Activated CD4-positive, alpha-beta T cell treated with anti-CD3 and anti-CD28 coated beads for 36 hours (primary cell): ENCODE measurements at regions not wholly inside any gene's neighbourhood (a gene's known extent, or its start where the extent isn't known, plus 50 kb on each side); places are given as distances from the start of the nearest gene placed in this dataset.

Source experiments
- ATAC-seq: fragments of 200-7000 bp; cut with Tn5 transposase; one replicate; pipeline ENCODE4 v1.10.0; 2021; ENCODE audit warnings: mild to moderate bottlenecking, moderate library complexity
- CTCF ChIA-PET: fragments of 350-600 bp; sonication (Branson Sonifier 250); formaldehyde crosslinking; loops from one replicate; lab custom pipeline; 2021; ENCODE audit warnings: antibody characterized with exemption; lab: Charles Lee
- POLR2A ChIA-PET: fragments of 350-600 bp; sonication (Branson Sonifier 250); formaldehyde crosslinking; loops from one replicate; lab custom pipeline; 2021; ENCODE audit warnings: antibody characterized with exemption, inconsistent platforms; lab: Charles Lee
- DNase-seq: peaks from one replicate; pipeline ENCODE4 v3.0.0-alpha.2; 2020
- H3K27ac Mint-ChIP-seq: one replicate; pipeline ENCODE4 v1.8.0; 2021; ENCODE audit warnings: mixed read lengths
- H3K27me3 Mint-ChIP-seq: one replicate; pipeline ENCODE4 v1.8.0; 2021; ENCODE audit warnings: mixed read lengths
- H3K36me3 Mint-ChIP-seq: one replicate; pipeline ENCODE4 v1.8.0; 2021; ENCODE audit warnings: low read depth, mixed read lengths
- H3K4me1 Mint-ChIP-seq: one replicate; pipeline ENCODE4 v1.8.0; 2021; ENCODE audit warnings: mixed read lengths
- H3K4me3 Mint-ChIP-seq: one replicate; pipeline ENCODE4 v1.8.0; 2021; ENCODE audit warnings: mild to moderate bottlenecking, moderate library complexity, mixed read lengths
- H3K9me3 Mint-ChIP-seq: one replicate; pipeline ENCODE4 v1.8.0; 2021; ENCODE audit warnings: low read depth, mixed read lengths
- intact Hi-C, 2 experiments: fragments of 100-400 bp; cut with DNase I in 1 of 2; cut with micrococcal nuclease in 1 of 2; formaldehyde crosslinking; loops; one replicate each; pipeline versions ENCODE4 v1.14.2 to v1.15.1; 2022 to 2024; cut with DNase I, micrococcal nuclease

- Mint-ChIP-seq H3K4me3 (no peak overlapping the region), H3K27me3 (no peaks in the 10 kb centered on the region), H3K27ac (no peak overlapping the region), H3K4me1 (no peaks in the 10 kb centered on the region), H3K9me3 (peaks cover 2% of the 10 kb centered on the region), H3K36me3 (no peaks in the 10 kb centered on the region)
- DNase-seq (no peak), ATAC-seq (no peak)
- ChIA-PET POLR2A (no interaction called here), CTCF (no interaction called here)
- intact Hi-C loops = no loop called here
Measured at GRCh38 chrY:14277029-14277428, 221.0 kb downstream of the VCY1B start.

- Mint-ChIP-seq H3K27me3 (no peaks in the 10 kb centered on the region), H3K9me3 (no peaks in the 10 kb centered on the region), H3K36me3 (no peaks in the 10 kb centered on the region), H3K27ac (no peak overlapping the region), H3K4me3 (no peak overlapping the region), H3K4me1 (no peaks in the 10 kb centered on the region)
- DNase-seq = no peak
- intact Hi-C loops = no loop called here
- POLR2A ChIA-PET = no interaction called here
- ATAC-seq = no peak
- CTCF ChIA-PET = no interaction called here
Measured at GRCh38 chrY:14290656-14291375, 233.5 kb upstream of the NLGN4Y start.

GRCh38 chrY:14292382-14292781 lies 231.9 kb upstream of the NLGN4Y start:
- Mint-ChIP-seq H3K27me3 (no peaks in the 10 kb centered on the region), H3K4me1 (no peaks in the 10 kb centered on the region), H3K36me3 (no peaks in the 10 kb centered on the region), H3K9me3 (no peaks in the 10 kb centered on the region), H3K27ac (no peak overlapping the region), H3K4me3 (no peak overlapping the region)
- DNase-seq = no peak
- ChIA-PET CTCF (no interaction called here), POLR2A (no interaction called here)
- ATAC-seq = no peak
- intact Hi-C loops = no loop called here

- ChIA-PET POLR2A (no interaction called here), CTCF (no interaction called here)
- Mint-ChIP-seq H3K9me3 (peaks cover 2% of the 10 kb centered on the region), H3K27me3 (no peaks in the 10 kb centered on the region), H3K27ac (no peak overlapping the region), H3K4me3 (no peak overlapping the region), H3K4me1 (peaks cover 17% of the 10 kb centered on the region), H3K36me3 (no peaks in the 10 kb centered on the region)
- ATAC-seq (peak; percentile 64), DNase-seq (peak; percentile 3)
- intact Hi-C loops = loop anchor here (1.0 to 2.0 kb wide), 5 partner anchors 40 to 118 kb away; no protein-coding TSS in a partner anchor
Measured at GRCh38 chrY:14300775-14301174, 223.6 kb upstream of the NLGN4Y start.

- DNase-seq = peak; percentile 17
- Mint-ChIP-seq H3K36me3 (no peaks in the 10 kb centered on the region), H3K27ac (no peak overlapping the region), H3K4me1 (peaks cover 17% of the 10 kb centered on the region), H3K27me3 (no peaks in the 10 kb centered on the region), H3K9me3 (peaks cover 2% of the 10 kb centered on the region), H3K4me3 (no peak overlapping the region)
- intact Hi-C loops = loop anchor here (1.0 to 2.0 kb wide), 5 partner anchors 39 to 119 kb away; no protein-coding TSS in a partner anchor
- ATAC-seq = peak; percentile 76
- ChIA-PET CTCF (no interaction called here), POLR2A (interaction anchor here (0.6 kb wide), 1 partner anchor 29 kb away, joined by 3 read pairs; no protein-coding TSS in a partner anchor)
Measured at GRCh38 chrY:14301552-14301951, 222.8 kb upstream of the NLGN4Y start.

- Mint-ChIP-seq H3K4me3 (no peak overlapping the region), H3K9me3 (no peaks in the 10 kb centered on the region), H3K4me1 (peaks cover 14% of the 10 kb centered on the region), H3K36me3 (no peaks in the 10 kb centered on the region), H3K27ac (peak overlapping the region; percentile 55), H3K27me3 (no peaks in the 10 kb centered on the region)
- intact Hi-C loops = no loop called here
- ChIA-PET CTCF (no interaction called here), POLR2A (no interaction called here)
- no peak for ATAC-seq
- DNase-seq = no peak
Measured at GRCh38 chrY:14328677-14329345, 195.5 kb upstream of the NLGN4Y start.

GRCh38 chrY:14330362-14330761 lies 194.0 kb upstream of the NLGN4Y start:
- ATAC-seq (no peak), DNase-seq (no peak)
- Mint-ChIP-seq H3K4me1 (peaks cover 14% of the 10 kb centered on the region), H3K4me3 (no peak overlapping the region), H3K9me3 (no peaks in the 10 kb centered on the region), H3K36me3 (no peaks in the 10 kb centered on the region), H3K27me3 (no peaks in the 10 kb centered on the region), H3K27ac (no peak overlapping the region)
- intact Hi-C loops = no loop called here
- CTCF ChIA-PET = no interaction called here
- POLR2A ChIA-PET = interaction anchor here (0.6 kb wide), 1 partner anchor 29 kb away, joined by 3 read pairs; no protein-coding TSS in a partner anchor

- H3K4me1 Mint-ChIP-seq = peaks cover 61% of the 10 kb centered on the region
- POLR2A ChIA-PET = no interaction called here
- peak overlapping the region; percentile 88 for H3K27ac Mint-ChIP-seq
- H3K36me3 Mint-ChIP-seq = peaks cover 3% of the 10 kb centered on the region
- H3K4me3 Mint-ChIP-seq = no peak overlapping the region
- peaks cover 5% of the 10 kb centered on the region for H3K9me3 Mint-ChIP-seq
- CTCF ChIA-PET = no interaction called here
- no peak for ATAC-seq
- intact Hi-C loops = no loop called here
- no peaks in the 10 kb centered on the region for H3K27me3 Mint-ChIP-seq
- no peak for DNase-seq
Measured at GRCh38 chrY:14339524-14339923, 184.8 kb upstream of the NLGN4Y start.

GRCh38 chrY:14340459-14341143 lies 183.7 kb upstream of the NLGN4Y start:
- no peaks in the 10 kb centered on the region for H3K27me3 Mint-ChIP-seq
- peaks cover 5% of the 10 kb centered on the region for H3K9me3 Mint-ChIP-seq
- ChIA-PET CTCF (no interaction called here), POLR2A (no interaction called here)
- peaks cover 3% of the 10 kb centered on the region for H3K36me3 Mint-ChIP-seq
- H3K27ac Mint-ChIP-seq = peak overlapping the region; percentile 88
- ATAC-seq (peak; percentile 68), DNase-seq (peak; percentile 46)
- peaks cover 70% of the 10 kb centered on the region for H3K4me1 Mint-ChIP-seq
- peak overlapping the region; percentile 39 for H3K4me3 Mint-ChIP-seq
- intact Hi-C loops = loop anchor here (1.0 to 10.0 kb wide), 9 partner anchors 39 to 1788 kb away; no protein-coding TSS in a partner anchor

- intact Hi-C loops = loop anchor here (1.0 to 10.0 kb wide), 7 partner anchors 43 to 1792 kb away; no protein-coding TSS in a partner anchor
- peak; percentile 61 for ATAC-seq
- Mint-ChIP-seq H3K36me3 (peaks cover 3% of the 10 kb centered on the region), H3K4me3 (peak overlapping the region; percentile 38), H3K27me3 (no peaks in the 10 kb centered on the region), H3K4me1 (peaks cover 62% of the 10 kb centered on the region), H3K27ac (peak overlapping the region; percentile 63), H3K9me3 (peaks cover 3% of the 10 kb centered on the region)
- ChIA-PET POLR2A (no interaction called here), CTCF (interaction anchor here (0.7 kb wide), 1 partner anchor 175 kb away, joined by 3 read pairs; no protein-coding TSS in a partner anchor)
- peak; percentile 44 for DNase-seq
Measured at GRCh38 chrY:14344648-14345333, 179.5 kb upstream of the NLGN4Y start.

- ATAC-seq = no peak
- no peaks in the 10 kb centered on the region for H3K27me3 Mint-ChIP-seq
- CTCF ChIA-PET = no interaction called here
Measured at GRCh38 chrY:14351590-14351989, 172.7 kb upstream of the NLGN4Y start.

More at GRCh38 chrY:14351590-14351989, 172.7 kb upstream of the NLGN4Y start:
- Mint-ChIP-seq H3K9me3 (peaks cover 7% of the 10 kb centered on the region), H3K4me3 (no peak overlapping the region), H3K4me1 (peaks cover 22% of the 10 kb centered on the region), H3K36me3 (peaks cover 3% of the 10 kb centered on the region), H3K27ac (peak overlapping the region; percentile 63)
- no peak for DNase-seq
- intact Hi-C loops = loop anchor here in 1 of 2 experiments (10.0 kb wide), 1 partner anchor 467 kb away; no protein-coding TSS in a partner anchor
- POLR2A ChIA-PET = no interaction called here
